ENCODE measurements at regions not wholly inside any gene's neighbourhood (a gene's known extent, or its start where the extent isn't known, plus 50 kb on each side); places are given as distances from the start of the nearest gene placed in this dataset.

GRCh38 chr16:13390093-13390985 is 488.9 kb downstream of the SHISA9 start:
- TF ChIP-seq, protein P1, sequence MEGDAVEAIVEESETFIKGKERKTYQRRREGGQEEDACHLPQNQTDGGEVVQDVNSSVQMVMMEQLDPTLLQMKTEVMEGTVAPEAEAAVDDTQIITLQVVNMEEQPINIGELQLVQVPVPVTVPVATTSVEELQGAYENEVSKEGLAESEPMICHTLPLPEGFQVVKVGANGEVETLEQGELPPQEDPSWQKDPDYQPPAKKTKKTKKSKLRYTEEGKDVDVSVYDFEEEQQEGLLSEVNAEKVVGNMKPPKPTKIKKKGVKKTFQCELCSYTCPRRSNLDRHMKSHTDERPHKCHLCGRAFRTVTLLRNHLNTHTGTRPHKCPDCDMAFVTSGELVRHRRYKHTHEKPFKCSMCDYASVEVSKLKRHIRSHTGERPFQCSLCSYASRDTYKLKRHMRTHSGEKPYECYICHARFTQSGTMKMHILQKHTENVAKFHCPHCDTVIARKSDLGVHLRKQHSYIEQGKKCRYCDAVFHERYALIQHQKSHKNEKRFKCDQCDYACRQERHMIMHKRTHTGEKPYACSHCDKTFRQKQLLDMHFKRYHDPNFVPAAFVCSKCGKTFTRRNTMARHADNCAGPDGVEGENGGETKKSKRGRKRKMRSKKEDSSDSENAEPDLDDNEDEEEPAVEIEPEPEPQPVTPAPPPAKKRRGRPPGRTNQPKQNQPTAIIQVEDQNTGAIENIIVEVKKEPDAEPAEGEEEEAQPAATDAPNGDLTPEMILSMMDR (IDR thresholded peaks at IDR 0.05), result no peak
- TF ChIP-seq POLR2A (IDR thresholded peaks at IDR 0.05), result no peak
